GM23338 (cell line): ENCODE measurements at regions not wholly inside any gene's neighbourhood (a gene's known extent, or its start where the extent isn't known, plus 50 kb on each side); places are given as distances from the start of the nearest gene placed in this dataset.

Experiments used
- ATAC-seq: fragments of 200-7000 bp; cut with Tn5 transposase; 3 replicates; pipeline ENCODE4 v1.9.1; 2020
- DNase-seq: peaks from one replicate; pipeline ENCODE4 v3.0.0-alpha.2; 2015; ENCODE audit warnings: low spot score
- H2AFZ ChIP-seq: fragments of 200-600 bp; sonication (generic); 2 replicates; pipeline ENCODE4 v1.8.0; 2016; ENCODE audit warnings: antibody characterized with exemption, mild to moderate bottlenecking, moderate library complexity
- H3F3A ChIP-seq: fragments of 200-600 bp; sonication (generic); replicated peaks from 2 replicates; pipeline ENCODE4 v1.8.0; 2017; ENCODE audit warnings: antibody characterized with exemption, mixed run types, low read depth
- H3K27ac ChIP-seq: fragments of 200-600 bp; sonication (generic); 2 replicates; pipeline ENCODE4 v1.6.1; 2016; ENCODE audit warnings: low read depth
- H3K27me3 ChIP-seq: fragments of 200-600 bp; sonication (generic); 2 replicates; pipeline ENCODE4 v1.8.0; 2016; ENCODE audit warnings: mild to moderate bottlenecking, mixed run types, moderate library complexity; ENCODE audit not compliant: insufficient read depth
- H3K36me3 ChIP-seq: fragments of 200-600 bp; sonication (generic); 2 replicates; pipeline ENCODE4 v1.8.0; 2016; ENCODE audit warnings: mild to moderate bottlenecking; ENCODE audit not compliant: insufficient read depth
- H3K4me1 ChIP-seq: fragments of 200-600 bp; sonication (generic); 2 replicates; pipeline ENCODE4 v1.8.0; 2016; ENCODE audit warnings: mild to moderate bottlenecking, moderate library complexity; ENCODE audit not compliant: insufficient read depth
- H3K4me2 ChIP-seq: fragments of 200-600 bp; sonication (generic); 2 replicates; pipeline ENCODE4 v1.7.1; 2017; ENCODE audit warnings: mixed run types
- H3K4me3 ChIP-seq: fragments of 200-600 bp; sonication (generic); 2 replicates; pipeline ENCODE4 v1.6.1; 2016; ENCODE audit warnings: mixed run types
- H3K79me2 ChIP-seq: fragments of 200-600 bp; sonication (generic); replicated peaks from 2 replicates; pipeline ENCODE4 v1.8.0; 2017; ENCODE audit warnings: mild to moderate bottlenecking; ENCODE audit not compliant: insufficient read depth
- H3K9me2 ChIP-seq: fragments of 200-600 bp; sonication (generic); 2 replicates; pipeline ENCODE4 v1.8.0; 2017; ENCODE audit not compliant: insufficient read depth
- H4K20me1 ChIP-seq: fragments of 200-600 bp; sonication (generic); replicated peaks from 2 replicates; pipeline ENCODE4 v1.8.0; 2017; ENCODE audit warnings: mild to moderate bottlenecking; ENCODE audit not compliant: insufficient read depth
- H3K27ac Mint-ChIP-seq: 2 replicates; pipeline ENCODE4 v1.8.0; 2020; ENCODE audit warnings: inconsistent platforms, mild to moderate bottlenecking, moderate library complexity, mixed read lengths
- H3K27me3 Mint-ChIP-seq: 3 replicates; pipeline ENCODE4 v1.8.0; 2022; ENCODE audit warnings: low read depth, mild to moderate bottlenecking, moderate library complexity, mixed read lengths, inconsistent platforms; ENCODE audit not compliant: insufficient read depth, poor library complexity
- H3K36me3 Mint-ChIP-seq: 3 replicates; pipeline ENCODE4 v1.8.0; 2021; ENCODE audit warnings: low read depth, mild to moderate bottlenecking, inconsistent platforms, moderate library complexity, mixed read lengths
- H3K4me1 Mint-ChIP-seq: 3 replicates; pipeline ENCODE4 v1.8.0; 2020; ENCODE audit warnings: mild to moderate bottlenecking, inconsistent platforms, mixed read lengths
- H3K4me3 Mint-ChIP-seq: 3 replicates; pipeline ENCODE4 v1.8.0; 2021; ENCODE audit warnings: moderate library complexity, mild to moderate bottlenecking, inconsistent platforms, mixed read lengths
- H3K9me3 Mint-ChIP-seq: 3 replicates; pipeline ENCODE4 v1.8.0; 2020; ENCODE audit warnings: moderate library complexity, mild to moderate bottlenecking, inconsistent platforms, mixed read lengths
- CREB1 ChIP-seq: fragments of 250-450 bp; sonication (Bioruptor Pico); IDR thresholded peaks from 2 replicates; pipeline ENCODE4 v1.5.0; 2020; ENCODE audit warnings: low read depth, mild to moderate bottlenecking, moderate library complexity
- EZH2 ChIP-seq: fragments of 200-600 bp; sonication (generic); IDR thresholded peaks from one replicate; pipeline ENCODE4 v1.8.0; 2017; ENCODE audit warnings: antibody characterized with exemption, mild to moderate bottlenecking, low read depth; ENCODE audit not compliant: unreplicated experiment
- POLR2AphosphoS5 ChIP-seq: IDR thresholded peaks from 2 replicates; pipeline ENCODE4 v1.6.1; 2016; ENCODE audit warnings: antibody characterized with exemption, low read depth
- STAT1 ChIP-seq: IDR thresholded peaks from one replicate; pipeline ENCODE4 v1.6.1; 2016; ENCODE audit warnings: antibody characterized with exemption; ENCODE audit not compliant: unreplicated experiment
- ZNF114 ChIP-seq: fragments of 250-450 bp; sonication (Bioruptor Pico); IDR thresholded peaks from 2 replicates; pipeline ENCODE4 v1.5.0; 2020; ENCODE audit warnings: mild to moderate bottlenecking, moderate library complexity
- ZNF331 ChIP-seq: fragments of 250-450 bp; sonication (Bioruptor Pico); IDR thresholded peaks from 2 replicates; pipeline ENCODE4 v1.5.0; 2020; ENCODE audit warnings: low read depth, mild to moderate bottlenecking, moderate library complexity
- TF ChIP-seq, protein P1 (sequence below): IDR thresholded peaks from one replicate; pipeline ENCODE4 v1.6.1; 2018; ENCODE audit warnings: antibody characterized with exemption; ENCODE audit not compliant: unreplicated experiment
- TF ChIP-seq, protein P2 (sequence below), 2 experiments: fragments of 200-600 bp in 1 of 2; sonication (generic) in 1 of 2; conservative IDR thresholded peaks; 2 replicates each; pipeline versions ENCODE4 v1.5.1 to v1.6.1; 2016 to 2017; ENCODE audit warnings: antibody characterized with exemption in 2 of 2, low read depth in 2 of 2, mild to moderate bottlenecking in 2 of 2, moderate library complexity in 1 of 2
- TF ChIP-seq, protein P3 (sequence below): fragments of 250-450 bp; sonication (Bioruptor Pico); IDR thresholded peaks from 2 replicates; pipeline ENCODE4 v1.5.0; 2020; ENCODE audit warnings: mild to moderate bottlenecking, moderate library complexity
- TF ChIP-seq, protein P4 (sequence below): IDR thresholded peaks from 2 replicates; pipeline ENCODE4 v1.6.1; 2016; ENCODE audit warnings: antibody characterized with exemption

DNA sequence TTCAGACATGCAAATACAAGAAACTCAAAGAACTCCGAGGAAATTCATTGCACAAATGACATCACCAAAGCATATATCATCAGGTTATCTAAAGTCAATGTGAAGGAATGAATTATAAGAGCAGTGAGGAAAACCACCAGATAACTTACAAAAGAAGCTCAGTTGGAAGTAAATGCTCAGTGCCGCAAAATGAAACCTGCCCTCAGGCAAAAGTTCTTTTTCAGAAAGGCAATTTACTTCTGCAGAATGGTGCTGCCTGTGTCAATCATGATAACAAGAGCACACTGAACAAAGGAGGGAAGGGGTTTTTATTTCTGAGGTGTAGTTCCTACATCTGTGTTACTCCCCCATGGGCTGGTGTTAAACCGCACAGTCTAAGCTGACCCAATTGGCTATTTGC lies 550.6 kb upstream of the SEMA3D start:
- H3K4me1 Mint-ChIP-seq, result no peaks in the 10 kb centered on the region
- no peaks in the 10 kb centered on the region for H3K27me3 ChIP-seq
- H2AFZ ChIP-seq, result no peak overlapping the region
- no peak overlapping the region for H3K4me2 ChIP-seq
- H3K9me2 ChIP-seq, result peaks cover 21% of the 10 kb centered on the region
- H3F3A ChIP-seq, result no peaks in the 10 kb centered on the region
- H3K36me3 Mint-ChIP-seq, result peaks cover 11% of the 10 kb centered on the region; the same call in 2 of the 3 replicates
- H3K36me3 ChIP-seq, result no peaks in the 10 kb centered on the region
- H3K4me1 ChIP-seq, result no peaks in the 10 kb centered on the region
- H3K9me3 Mint-ChIP-seq, result peaks cover 21% of the 10 kb centered on the region
- ATAC-seq, result no peak
- no peaks in the 10 kb centered on the region for H4K20me1 ChIP-seq
- H3K27ac Mint-ChIP-seq, result no peak overlapping the region
- no peak overlapping the region for H3K27ac ChIP-seq
- no peak overlapping the region for H3K4me3 Mint-ChIP-seq
- no peak overlapping the region for H3K4me3 ChIP-seq
- H3K27me3 Mint-ChIP-seq, result no peaks in the 10 kb centered on the region
- DNase-seq, result no peak
- no peaks in the 10 kb centered on the region for H3K79me2 ChIP-seq
- TF ChIP-seq STAT1, result no peak
- TF ChIP-seq ZNF331, result no peak
- TF ChIP-seq, protein P1, sequence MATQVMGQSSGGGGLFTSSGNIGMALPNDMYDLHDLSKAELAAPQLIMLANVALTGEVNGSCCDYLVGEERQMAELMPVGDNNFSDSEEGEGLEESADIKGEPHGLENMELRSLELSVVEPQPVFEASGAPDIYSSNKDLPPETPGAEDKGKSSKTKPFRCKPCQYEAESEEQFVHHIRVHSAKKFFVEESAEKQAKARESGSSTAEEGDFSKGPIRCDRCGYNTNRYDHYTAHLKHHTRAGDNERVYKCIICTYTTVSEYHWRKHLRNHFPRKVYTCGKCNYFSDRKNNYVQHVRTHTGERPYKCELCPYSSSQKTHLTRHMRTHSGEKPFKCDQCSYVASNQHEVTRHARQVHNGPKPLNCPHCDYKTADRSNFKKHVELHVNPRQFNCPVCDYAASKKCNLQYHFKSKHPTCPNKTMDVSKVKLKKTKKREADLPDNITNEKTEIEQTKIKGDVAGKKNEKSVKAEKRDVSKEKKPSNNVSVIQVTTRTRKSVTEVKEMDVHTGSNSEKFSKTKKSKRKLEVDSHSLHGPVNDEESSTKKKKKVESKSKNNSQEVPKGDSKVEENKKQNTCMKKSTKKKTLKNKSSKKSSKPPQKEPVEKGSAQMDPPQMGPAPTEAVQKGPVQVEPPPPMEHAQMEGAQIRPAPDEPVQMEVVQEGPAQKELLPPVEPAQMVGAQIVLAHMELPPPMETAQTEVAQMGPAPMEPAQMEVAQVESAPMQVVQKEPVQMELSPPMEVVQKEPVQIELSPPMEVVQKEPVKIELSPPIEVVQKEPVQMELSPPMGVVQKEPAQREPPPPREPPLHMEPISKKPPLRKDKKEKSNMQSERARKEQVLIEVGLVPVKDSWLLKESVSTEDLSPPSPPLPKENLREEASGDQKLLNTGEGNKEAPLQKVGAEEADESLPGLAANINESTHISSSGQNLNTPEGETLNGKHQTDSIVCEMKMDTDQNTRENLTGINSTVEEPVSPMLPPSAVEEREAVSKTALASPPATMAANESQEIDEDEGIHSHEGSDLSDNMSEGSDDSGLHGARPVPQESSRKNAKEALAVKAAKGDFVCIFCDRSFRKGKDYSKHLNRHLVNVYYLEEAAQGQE, result no peak
- TF ChIP-seq EZH2, result no peak
- TF ChIP-seq ZNF114 (CRISPR knock-in tag), result no peak
- no peak for TF ChIP-seq POLR2AphosphoS5

DNA sequence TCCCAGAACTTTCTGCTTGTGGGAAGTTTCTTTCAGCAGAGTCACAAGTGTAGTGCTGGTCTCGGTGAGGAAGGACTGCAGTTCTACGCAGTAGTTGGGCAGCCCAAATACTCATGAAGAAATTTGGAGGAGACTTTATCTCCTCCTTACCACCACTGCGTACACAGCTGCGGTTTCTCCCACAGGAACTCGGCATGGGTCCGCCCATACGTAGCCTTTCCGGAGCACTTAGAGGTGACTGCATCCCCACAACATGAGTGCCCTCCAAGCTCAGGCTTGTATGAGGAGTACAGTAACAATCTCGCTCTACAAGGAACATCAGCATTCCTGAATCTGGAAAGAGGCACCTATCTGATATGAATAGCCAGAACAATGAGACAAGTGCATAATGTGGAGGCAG lies 549.2 kb upstream of the SEMA3D start:
- no peak for ATAC-seq
- Mint-ChIP-seq H3K4me1 (no peaks in the 10 kb centered on the region), H3K27me3 (no peaks in the 10 kb centered on the region), H3K36me3 (peaks cover 18% of the 10 kb centered on the region; the same call in 2 of the 3 replicates), H3K27ac (no peak overlapping the region), H3K4me3 (no peak overlapping the region), H3K9me3 (peaks cover 34% of the 10 kb centered on the region)
- no peak overlapping the region for H3K27ac ChIP-seq
- no peak overlapping the region for H3K4me3 ChIP-seq
- H3K36me3 ChIP-seq, result no peaks in the 10 kb centered on the region
- TF ChIP-seq, protein P2, sequence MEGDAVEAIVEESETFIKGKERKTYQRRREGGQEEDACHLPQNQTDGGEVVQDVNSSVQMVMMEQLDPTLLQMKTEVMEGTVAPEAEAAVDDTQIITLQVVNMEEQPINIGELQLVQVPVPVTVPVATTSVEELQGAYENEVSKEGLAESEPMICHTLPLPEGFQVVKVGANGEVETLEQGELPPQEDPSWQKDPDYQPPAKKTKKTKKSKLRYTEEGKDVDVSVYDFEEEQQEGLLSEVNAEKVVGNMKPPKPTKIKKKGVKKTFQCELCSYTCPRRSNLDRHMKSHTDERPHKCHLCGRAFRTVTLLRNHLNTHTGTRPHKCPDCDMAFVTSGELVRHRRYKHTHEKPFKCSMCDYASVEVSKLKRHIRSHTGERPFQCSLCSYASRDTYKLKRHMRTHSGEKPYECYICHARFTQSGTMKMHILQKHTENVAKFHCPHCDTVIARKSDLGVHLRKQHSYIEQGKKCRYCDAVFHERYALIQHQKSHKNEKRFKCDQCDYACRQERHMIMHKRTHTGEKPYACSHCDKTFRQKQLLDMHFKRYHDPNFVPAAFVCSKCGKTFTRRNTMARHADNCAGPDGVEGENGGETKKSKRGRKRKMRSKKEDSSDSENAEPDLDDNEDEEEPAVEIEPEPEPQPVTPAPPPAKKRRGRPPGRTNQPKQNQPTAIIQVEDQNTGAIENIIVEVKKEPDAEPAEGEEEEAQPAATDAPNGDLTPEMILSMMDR (conservative IDR thresholded peaks at IDR 0.05; ENCODE audit: low read depth in 2 of 2), result no peak
- TF ChIP-seq, protein P3, sequence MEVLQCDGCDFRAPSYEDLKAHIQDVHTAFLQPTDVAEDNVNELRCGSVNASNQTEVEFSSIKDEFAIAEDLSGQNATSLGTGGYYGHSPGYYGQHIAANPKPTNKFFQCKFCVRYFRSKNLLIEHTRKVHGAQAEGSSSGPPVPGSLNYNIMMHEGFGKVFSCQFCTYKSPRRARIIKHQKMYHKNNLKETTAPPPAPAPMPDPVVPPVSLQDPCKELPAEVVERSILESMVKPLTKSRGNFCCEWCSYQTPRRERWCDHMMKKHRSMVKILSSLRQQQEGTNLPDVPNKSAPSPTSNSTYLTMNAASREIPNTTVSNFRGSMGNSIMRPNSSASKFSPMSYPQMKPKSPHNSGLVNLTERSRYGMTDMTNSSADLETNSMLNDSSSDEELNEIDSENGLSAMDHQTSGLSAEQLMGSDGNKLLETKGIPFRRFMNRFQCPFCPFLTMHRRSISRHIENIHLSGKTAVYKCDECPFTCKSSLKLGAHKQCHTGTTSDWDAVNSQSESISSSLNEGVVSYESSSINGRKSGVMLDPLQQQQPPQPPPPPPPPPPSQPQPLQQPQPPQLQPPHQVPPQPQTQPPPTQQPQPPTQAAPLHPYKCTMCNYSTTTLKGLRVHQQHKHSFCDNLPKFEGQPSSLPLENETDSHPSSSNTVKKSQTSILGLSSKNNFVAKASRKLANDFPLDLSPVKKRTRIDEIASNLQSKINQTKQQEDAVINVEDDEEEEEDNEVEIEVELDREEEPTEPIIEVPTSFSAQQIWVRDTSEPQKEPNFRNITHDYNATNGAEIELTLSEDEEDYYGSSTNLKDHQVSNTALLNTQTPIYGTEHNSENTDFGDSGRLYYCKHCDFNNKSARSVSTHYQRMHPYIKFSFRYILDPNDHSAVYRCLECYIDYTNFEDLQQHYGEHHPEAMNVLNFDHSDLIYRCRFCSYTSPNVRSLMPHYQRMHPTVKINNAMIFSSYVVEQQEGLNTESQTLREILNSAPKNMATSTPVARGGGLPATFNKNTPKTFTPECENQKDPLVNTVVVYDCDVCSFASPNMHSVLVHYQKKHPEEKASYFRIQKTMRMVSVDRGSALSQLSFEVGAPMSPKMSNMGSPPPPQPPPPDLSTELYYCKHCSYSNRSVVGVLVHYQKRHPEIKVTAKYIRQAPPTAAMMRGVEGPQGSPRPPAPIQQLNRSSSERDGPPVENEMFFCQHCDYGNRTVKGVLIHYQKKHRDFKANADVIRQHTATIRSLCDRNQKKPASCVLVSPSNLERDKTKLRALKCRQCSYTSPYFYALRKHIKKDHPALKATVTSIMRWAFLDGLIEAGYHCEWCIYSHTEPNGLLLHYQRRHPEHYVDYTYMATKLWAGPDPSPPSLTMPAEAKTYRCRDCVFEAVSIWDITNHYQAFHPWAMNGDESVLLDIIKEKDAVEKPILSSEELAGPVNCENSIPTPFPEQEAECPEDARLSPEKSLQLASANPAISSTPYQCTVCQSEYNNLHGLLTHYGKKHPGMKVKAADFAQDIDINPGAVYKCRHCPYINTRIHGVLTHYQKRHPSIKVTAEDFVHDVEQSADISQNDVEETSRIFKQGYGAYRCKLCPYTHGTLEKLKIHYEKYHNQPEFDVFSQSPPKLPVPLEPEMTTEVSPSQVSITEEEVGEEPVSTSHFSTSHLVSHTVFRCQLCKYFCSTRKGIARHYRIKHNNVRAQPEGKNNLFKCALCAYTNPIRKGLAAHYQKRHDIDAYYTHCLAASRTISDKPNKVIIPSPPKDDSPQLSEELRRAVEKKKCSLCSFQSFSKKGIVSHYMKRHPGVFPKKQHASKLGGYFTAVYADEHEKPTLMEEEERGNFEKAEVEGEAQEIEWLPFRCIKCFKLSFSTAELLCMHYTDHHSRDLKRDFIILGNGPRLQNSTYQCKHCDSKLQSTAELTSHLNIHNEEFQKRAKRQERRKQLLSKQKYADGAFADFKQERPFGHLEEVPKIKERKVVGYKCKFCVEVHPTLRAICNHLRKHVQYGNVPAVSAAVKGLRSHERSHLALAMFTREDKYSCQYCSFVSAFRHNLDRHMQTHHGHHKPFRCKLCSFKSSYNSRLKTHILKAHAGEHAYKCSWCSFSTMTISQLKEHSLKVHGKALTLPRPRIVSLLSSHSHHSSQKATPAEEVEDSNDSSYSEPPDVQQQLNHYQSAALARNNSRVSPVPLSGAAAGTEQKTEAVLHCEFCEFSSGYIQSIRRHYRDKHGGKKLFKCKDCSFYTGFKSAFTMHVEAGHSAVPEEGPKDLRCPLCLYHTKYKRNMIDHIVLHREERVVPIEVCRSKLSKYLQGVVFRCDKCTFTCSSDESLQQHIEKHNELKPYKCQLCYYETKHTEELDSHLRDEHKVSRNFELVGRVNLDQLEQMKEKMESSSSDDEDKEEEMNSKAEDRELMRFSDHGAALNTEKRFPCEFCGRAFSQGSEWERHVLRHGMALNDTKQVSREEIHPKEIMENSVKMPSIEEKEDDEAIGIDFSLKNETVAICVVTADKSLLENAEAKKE (CRISPR knock-in tag), result no peak
- TF ChIP-seq CREB1 (CRISPR knock-in tag), result no peak
- TF ChIP-seq, protein P4, sequence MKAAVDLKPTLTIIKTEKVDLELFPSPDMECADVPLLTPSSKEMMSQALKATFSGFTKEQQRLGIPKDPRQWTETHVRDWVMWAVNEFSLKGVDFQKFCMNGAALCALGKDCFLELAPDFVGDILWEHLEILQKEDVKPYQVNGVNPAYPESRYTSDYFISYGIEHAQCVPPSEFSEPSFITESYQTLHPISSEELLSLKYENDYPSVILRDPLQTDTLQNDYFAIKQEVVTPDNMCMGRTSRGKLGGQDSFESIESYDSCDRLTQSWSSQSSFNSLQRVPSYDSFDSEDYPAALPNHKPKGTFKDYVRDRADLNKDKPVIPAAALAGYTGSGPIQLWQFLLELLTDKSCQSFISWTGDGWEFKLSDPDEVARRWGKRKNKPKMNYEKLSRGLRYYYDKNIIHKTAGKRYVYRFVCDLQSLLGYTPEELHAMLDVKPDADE, result no peak
- TF ChIP-seq ZNF331, result no peak
- TF ChIP-seq ZNF114 (CRISPR knock-in tag), result no peak
- TF ChIP-seq EZH2, result no peak
- H3K27me3 ChIP-seq, result no peaks in the 10 kb centered on the region
- H4K20me1 ChIP-seq, result no peaks in the 10 kb centered on the region
- no peaks in the 10 kb centered on the region for H3K79me2 ChIP-seq
- H3K4me1 ChIP-seq, result no peaks in the 10 kb centered on the region
- H3K4me2 ChIP-seq, result no peak overlapping the region
- no peak for DNase-seq
- H3F3A ChIP-seq, result no peaks in the 10 kb centered on the region
- H3K9me2 ChIP-seq, result peaks cover 13% of the 10 kb centered on the region; the same call in 1 of the 2 replicates
- no peak overlapping the region for H2AFZ ChIP-seq
